ENCODE measurements at regions not wholly inside any gene's neighbourhood (a gene's known extent, or its start where the extent isn't known, plus 50 kb on each side); places are given as distances from the start of the nearest gene placed in this dataset.

DNA sequence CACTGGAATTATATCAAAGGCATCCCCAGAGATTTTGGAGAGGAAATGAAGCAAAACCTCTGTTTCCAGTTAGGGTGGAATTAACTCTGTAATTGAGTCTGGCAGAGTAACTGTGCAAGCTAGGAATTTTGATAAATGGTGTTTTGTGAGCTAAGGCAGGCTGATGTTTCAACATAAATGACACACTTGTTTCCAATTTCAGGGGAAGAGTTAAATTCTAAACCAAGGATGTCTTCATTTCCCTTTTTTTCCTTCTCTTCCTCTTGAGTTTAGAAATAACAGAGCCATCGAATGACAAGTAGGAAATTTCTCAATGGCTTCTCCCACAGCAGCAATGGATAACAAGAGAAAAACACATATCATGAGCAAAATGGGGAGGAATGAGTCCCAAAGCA is 131.2 kb downstream of the IRS2 start:
- TF ChIP-seq, protein P1, sequence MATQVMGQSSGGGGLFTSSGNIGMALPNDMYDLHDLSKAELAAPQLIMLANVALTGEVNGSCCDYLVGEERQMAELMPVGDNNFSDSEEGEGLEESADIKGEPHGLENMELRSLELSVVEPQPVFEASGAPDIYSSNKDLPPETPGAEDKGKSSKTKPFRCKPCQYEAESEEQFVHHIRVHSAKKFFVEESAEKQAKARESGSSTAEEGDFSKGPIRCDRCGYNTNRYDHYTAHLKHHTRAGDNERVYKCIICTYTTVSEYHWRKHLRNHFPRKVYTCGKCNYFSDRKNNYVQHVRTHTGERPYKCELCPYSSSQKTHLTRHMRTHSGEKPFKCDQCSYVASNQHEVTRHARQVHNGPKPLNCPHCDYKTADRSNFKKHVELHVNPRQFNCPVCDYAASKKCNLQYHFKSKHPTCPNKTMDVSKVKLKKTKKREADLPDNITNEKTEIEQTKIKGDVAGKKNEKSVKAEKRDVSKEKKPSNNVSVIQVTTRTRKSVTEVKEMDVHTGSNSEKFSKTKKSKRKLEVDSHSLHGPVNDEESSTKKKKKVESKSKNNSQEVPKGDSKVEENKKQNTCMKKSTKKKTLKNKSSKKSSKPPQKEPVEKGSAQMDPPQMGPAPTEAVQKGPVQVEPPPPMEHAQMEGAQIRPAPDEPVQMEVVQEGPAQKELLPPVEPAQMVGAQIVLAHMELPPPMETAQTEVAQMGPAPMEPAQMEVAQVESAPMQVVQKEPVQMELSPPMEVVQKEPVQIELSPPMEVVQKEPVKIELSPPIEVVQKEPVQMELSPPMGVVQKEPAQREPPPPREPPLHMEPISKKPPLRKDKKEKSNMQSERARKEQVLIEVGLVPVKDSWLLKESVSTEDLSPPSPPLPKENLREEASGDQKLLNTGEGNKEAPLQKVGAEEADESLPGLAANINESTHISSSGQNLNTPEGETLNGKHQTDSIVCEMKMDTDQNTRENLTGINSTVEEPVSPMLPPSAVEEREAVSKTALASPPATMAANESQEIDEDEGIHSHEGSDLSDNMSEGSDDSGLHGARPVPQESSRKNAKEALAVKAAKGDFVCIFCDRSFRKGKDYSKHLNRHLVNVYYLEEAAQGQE (IDR thresholded peaks at IDR 0.05; ENCODE audit: insufficient read depth in 1 of 2, low read depth in 2 of 2, low read length in 2 of 2) = no peak
- TF ChIP-seq SIN3A (IDR thresholded peaks at IDR 0.05; ENCODE audit: borderline replicate concordance, insufficient read depth, low read length) = no peak
- TF ChIP-seq POLR2AphosphoS5 (IDR thresholded peaks at IDR 0.05; ENCODE audit: low read depth, low read length) = no peak
- no peak for TF ChIP-seq FOXP2 (optimal IDR thresholded peaks at IDR 0.05; ENCODE audit: borderline replicate concordance, extremely low read depth, extremely low read length, insufficient read depth)
- TF ChIP-seq TAF1 (IDR thresholded peaks at IDR 0.05; ENCODE audit: borderline replicate concordance, insufficient read depth, low read length) = no peak

- TF ChIP-seq POLR2AphosphoS5 (IDR thresholded peaks at IDR 0.05; ENCODE audit: low read depth, low read length) (no peak), FOXP2 (optimal IDR thresholded peaks at IDR 0.05; ENCODE audit: borderline replicate concordance, extremely low read depth, extremely low read length, insufficient read depth) (no peak), SIN3A (IDR thresholded peaks at IDR 0.05; ENCODE audit: borderline replicate concordance, insufficient read depth, low read length) (no peak), TAF1 (IDR thresholded peaks at IDR 0.05; ENCODE audit: borderline replicate concordance, insufficient read depth, low read length) (no peak)
- TF ChIP-seq, protein P1 (IDR thresholded peaks at IDR 0.05; ENCODE audit: insufficient read depth in 1 of 2, low read depth in 2 of 2, low read length in 2 of 2) = no peak
Observed at GRCh38 chr13:109654341-109655205, 131.8 kb downstream of the IRS2 start.

GRCh38 chr13:109652531-109652930 is 133.9 kb downstream of the IRS2 start:
- TF ChIP-seq FOXP2 (optimal IDR thresholded peaks at IDR 0.05; ENCODE audit: borderline replicate concordance, extremely low read depth, extremely low read length, insufficient read depth) = no peak
- TF ChIP-seq SIN3A (IDR thresholded peaks at IDR 0.05; ENCODE audit: borderline replicate concordance, insufficient read depth, low read length) = no peak
- no peak for TF ChIP-seq POLR2AphosphoS5 (IDR thresholded peaks at IDR 0.05; ENCODE audit: low read depth, low read length)
- TF ChIP-seq, protein P1 (IDR thresholded peaks at IDR 0.05; ENCODE audit: insufficient read depth in 1 of 2, low read depth in 2 of 2, low read length in 2 of 2) = no peak
- TF ChIP-seq TAF1 (IDR thresholded peaks at IDR 0.05; ENCODE audit: borderline replicate concordance, insufficient read depth, low read length) = no peak

- TF ChIP-seq FOXP2 (optimal IDR thresholded peaks at IDR 0.05; ENCODE audit: borderline replicate concordance, extremely low read depth, extremely low read length, insufficient read depth) = no peak
- no peak for TF ChIP-seq TAF1 (IDR thresholded peaks at IDR 0.05; ENCODE audit: borderline replicate concordance, insufficient read depth, low read length)
- TF ChIP-seq, protein P1 (IDR thresholded peaks at IDR 0.05; ENCODE audit: insufficient read depth in 1 of 2, low read depth in 2 of 2, low read length in 2 of 2) = no peak
- no peak for TF ChIP-seq SIN3A (IDR thresholded peaks at IDR 0.05; ENCODE audit: borderline replicate concordance, insufficient read depth, low read length)
- no peak for TF ChIP-seq POLR2AphosphoS5 (IDR thresholded peaks at IDR 0.05; ENCODE audit: low read depth, low read length)
Observed at GRCh38 chr13:109651854-109652253, 134.5 kb downstream of the IRS2 start.
